ENCODE measurements at regions not wholly inside any gene's neighbourhood (a gene's known extent, or its start where the extent isn't known, plus 50 kb on each side); places are given as distances from the start of the nearest gene placed in this dataset.

GRCh38 chr10:78868861-78869260 is 199.9 kb upstream of the ZMIZ1 start:
- no peak for TF ChIP-seq CTCF (IDR thresholded peaks at IDR 0.05)
- no peak for TF ChIP-seq POLR2AphosphoS5 (IDR thresholded peaks at IDR 0.05)
- no peak for TF ChIP-seq POLR2A (IDR thresholded peaks at IDR 0.05)
- no peak for TF ChIP-seq EP300 (IDR thresholded peaks at IDR 0.05)

Measured in suprapubic skin (tissue), 4 donors.